Brain pericyte (primary cell): ENCODE measurements at regions not wholly inside any gene's neighbourhood (a gene's known extent, or its start where the extent isn't known, plus 50 kb on each side); places are given as distances from the start of the nearest gene placed in this dataset.
A peak's percentile ranks its signal among the peaks of the same experiment; 100 is the strongest.

ENCODE experiments used
- DNase-seq: peaks from one replicate; pipeline ENCODE4 v3.0.0-alpha.2; 2012; ENCODE audit warnings: low read depth, low spot score

GRCh38 chr9:79012561-79012960 is 559.2 kb upstream of the TLE4 start:
- no peak for DNase-seq

- DNase-seq = no peak
These were observed 557.8 kb upstream of the TLE4 start for GRCh38 chr9:79013715-79014610.

DNA sequence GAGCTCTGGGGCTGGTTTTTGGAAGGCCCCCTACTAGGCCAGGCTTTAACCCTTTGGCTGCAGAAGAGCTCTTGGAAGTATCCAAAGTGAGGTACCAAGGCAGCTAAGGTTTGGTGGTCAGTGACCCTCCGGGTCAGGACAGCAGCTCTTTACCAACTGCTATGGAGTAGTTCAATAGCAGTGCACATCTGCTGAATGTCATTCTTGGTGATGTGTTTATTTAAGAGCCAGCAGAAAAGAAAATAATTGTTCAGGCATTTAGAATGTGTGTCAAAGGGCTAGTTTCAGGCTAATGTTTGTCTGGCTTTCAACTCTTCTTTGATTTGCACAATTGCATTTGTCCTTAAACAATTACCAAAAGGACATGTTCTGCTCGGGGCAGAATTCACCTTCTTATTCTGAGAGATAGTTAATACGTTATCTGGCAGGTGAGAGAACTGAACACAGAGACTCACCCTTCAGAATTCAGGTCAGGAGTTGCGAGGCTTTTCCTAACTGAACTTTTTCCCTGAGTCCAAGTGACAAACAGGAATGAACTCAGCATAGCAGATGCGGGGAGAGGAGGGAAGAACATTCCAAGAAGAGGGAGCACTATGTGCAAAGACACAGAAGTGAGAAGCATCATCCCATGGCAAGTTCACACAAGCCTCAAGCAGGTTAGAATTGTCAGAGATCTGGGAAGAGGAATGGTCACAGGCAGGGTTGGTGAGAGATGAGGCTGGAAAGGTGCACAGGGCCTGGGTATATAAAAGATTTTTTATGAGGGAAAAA is 556.7 kb upstream of the TLE4 start:
- no peak for DNase-seq

DNA sequence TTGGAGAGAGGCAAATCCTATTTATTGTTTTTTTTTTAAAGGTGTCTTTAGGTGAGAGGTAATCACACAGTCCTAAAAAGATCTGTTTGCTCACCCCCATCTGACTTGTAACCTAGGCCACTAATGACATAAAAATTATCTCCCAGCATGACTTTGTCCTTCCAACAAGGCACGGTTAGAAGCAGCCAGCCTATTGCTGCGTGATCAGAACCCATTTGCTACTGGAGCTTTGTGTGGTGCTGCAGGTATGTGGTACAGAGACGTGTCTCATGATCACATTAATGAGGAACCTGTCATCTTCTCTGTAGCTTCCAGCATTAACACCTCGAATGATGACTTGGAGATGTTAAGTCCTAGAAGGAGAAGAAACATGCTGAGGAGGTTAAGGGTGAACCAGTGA is 555.8 kb upstream of the TLE4 start:
- DNase-seq = no peak

GRCh38 chr9:79020276-79020675 is 551.5 kb upstream of the TLE4 start:
- no peak for DNase-seq

DNA sequence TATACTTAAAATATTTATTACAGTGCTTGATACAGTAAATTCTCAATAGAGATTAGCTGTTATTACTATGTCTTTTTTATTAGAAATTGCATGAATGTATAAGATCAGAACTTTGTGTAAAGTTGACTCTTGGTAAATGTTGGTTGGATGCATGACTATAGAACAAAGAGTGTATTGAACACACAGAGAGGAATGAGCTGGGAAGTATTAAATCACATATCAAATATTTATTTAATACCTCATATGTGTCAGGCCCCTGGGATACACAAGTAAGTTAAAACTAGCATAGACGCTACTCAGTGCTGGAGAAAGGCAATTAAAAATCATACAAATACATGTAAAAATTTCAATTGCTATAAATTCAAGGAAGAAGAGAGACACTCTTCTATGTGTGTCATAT is 550.7 kb upstream of the TLE4 start:
- no peak for DNase-seq

GRCh38 chr9:79023134-79023580 is 548.6 kb upstream of the TLE4 start:
- DNase-seq = peak; percentile 31

- DNase-seq = no peak
These were observed 545.4 kb upstream of the TLE4 start for GRCh38 chr9:79026316-79026715.

- DNase-seq = no peak
These were observed 543.7 kb upstream of the TLE4 start for GRCh38 chr9:79028101-79028500.

DNA sequence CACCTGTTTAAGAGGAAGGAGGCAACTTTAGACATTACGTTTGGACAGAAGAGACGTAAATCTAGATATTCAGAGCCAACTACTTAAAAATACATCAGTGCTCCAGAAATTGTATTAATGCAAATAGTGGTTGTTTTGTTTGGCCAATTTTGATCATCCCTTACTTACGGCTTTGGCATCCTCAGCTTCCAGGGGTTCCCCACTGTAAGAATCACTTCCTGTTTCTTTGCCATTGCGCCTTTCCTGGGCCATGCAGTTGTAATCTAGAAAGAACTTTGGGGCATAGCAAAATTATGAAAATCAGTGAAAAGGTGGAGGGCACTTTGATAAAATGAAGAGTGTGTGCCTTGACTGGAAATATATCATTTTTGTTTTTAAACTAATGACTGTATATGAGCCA is 537.2 kb upstream of the TLE4 start:
- DNase-seq = no peak

- DNase-seq = no peak
These were observed 534.4 kb upstream of the TLE4 start for GRCh38 chr9:79037338-79037737.

- no peak for DNase-seq
These were observed 531.1 kb upstream of the TLE4 start for GRCh38 chr9:79040671-79041070.

DNA sequence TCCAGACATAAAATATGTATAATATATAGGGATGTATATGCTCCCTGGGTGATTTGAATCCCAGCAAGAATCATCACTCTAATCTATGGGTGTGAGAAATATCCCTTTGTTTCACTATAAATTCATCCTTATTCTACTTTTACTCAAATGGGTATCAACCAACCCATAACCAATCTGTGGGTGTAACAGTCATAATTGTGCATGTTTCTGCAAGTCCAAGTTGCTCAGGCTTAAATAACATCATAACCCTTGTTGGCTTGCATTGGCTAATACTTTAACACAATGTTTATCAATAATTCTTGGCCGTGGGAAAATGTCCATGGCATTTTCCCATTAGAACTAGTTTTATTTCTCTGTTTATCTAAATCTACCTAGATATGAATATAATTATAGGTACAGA is 530.5 kb upstream of the TLE4 start:
- DNase-seq = no peak

- DNase-seq = no peak
These were observed 527.8 kb upstream of the TLE4 start for GRCh38 chr9:79043916-79044315.

- no peak for DNase-seq
These were observed 525.4 kb upstream of the TLE4 start for GRCh38 chr9:79046401-79046800.

GRCh38 chr9:79049371-79049770 is 522.4 kb upstream of the TLE4 start:
- DNase-seq = no peak

DNA sequence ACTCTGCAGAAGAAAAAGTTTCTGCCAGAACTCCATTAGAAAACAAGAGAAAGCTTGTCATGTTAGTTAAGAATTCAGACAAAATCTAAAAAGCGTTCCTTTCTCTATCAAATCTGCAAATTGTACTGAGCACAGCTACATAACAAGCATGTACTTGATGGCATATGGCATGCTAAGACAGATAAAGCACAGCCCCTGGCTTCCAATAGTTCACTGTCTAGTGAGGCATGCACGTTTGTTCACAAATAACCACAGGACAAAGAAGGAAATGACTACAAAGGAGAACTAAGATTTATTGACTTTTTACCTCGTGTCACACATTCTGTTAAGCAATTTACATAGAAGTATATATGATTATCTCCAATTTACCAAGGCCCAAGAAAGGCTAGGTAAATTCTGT is 518.2 kb upstream of the TLE4 start:
- no peak for DNase-seq

DNA sequence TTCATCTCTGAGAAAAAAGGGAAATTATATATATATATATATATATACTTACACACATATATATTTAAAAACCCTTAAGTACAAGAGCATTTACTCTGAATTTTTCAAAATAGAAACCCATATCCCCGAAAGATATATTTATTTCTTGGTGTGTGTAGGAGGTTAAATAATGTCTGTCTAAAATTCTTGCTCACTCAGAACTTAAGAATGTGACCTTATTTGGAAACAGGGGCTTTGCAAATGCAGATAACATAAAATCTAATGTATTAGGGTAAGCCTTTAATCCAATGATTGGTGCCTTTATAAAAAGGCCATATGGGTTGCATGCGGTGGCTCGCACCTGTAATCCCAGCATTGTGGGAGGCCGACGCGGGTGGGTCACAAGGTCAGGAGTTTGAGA is 517.3 kb upstream of the TLE4 start:
- no peak for DNase-seq

DNA sequence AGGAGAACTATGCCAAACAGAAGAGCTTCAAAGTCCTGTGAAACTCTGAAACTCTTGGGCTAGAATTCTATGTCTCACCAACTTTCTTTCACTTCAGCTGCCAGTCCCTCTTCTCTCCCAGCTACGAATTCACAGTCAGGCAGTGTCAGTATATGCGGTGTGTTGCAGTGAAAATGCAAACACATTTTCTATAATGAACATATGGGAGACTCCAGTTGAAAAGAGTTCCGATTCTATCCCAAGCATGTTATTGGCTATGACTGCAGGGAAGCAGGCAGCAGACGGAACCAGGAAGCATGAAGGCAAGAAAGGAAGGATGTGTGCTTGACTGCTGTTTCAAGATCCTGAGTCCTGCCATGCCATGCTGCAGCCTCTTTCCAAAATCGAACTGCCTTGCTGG is 515.7 kb upstream of the TLE4 start:
- DNase-seq = no peak

GRCh38 chr9:79057576-79057975 is 514.2 kb upstream of the TLE4 start:
- DNase-seq = no peak

DNA sequence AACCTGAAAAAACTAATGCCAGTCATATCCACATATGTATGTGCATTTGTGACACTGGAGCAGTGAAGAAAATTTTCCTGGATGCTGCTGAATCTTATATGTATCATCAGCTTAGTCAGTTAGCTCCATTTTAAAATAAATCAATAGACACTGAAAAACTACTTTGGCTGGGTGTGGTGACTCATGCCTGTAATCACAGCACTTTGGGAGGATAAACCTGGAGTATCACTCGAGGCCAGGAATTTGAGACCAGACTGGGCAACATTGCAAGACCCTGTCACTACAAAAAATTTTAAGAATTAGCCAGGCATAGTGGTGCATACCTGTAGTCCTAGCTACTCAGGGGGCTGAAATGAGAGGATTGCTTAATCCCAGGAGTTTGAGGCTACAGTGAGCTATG is 511.0 kb upstream of the TLE4 start:
- DNase-seq = no peak

- DNase-seq = no peak
These were observed 509.8 kb upstream of the TLE4 start for GRCh38 chr9:79061752-79062616.
